AG04449 (cell line): ENCODE measurements at regions not wholly inside any gene's neighbourhood (a gene's known extent, or its start where the extent isn't known, plus 50 kb on each side); places are given as distances from the start of the nearest gene placed in this dataset.
"Not testable (repeated sequence)": the region's sequence is repeated elsewhere in the genome, so short reads cannot be mapped to it uniquely, and the experiment has no call there.

Source experiments
- CTCF ChIA-PET: fragments of 350-600 bp; formaldehyde crosslinking; extraction: SDS; loops from one replicate; lab custom pipeline; 2021; ENCODE audit warnings: antibody characterized with exemption; lab: Yijun Ruan, JAX
- POLR2A ChIA-PET: fragments of 400-600, 350-600 bp; formaldehyde crosslinking; extraction: SDS; loops from one replicate; lab custom pipeline; 2020; ENCODE audit warnings: antibody characterized with exemption, inconsistent platforms; lab: Yijun Ruan, JAX
- DNase-seq: peaks from one replicate; pipeline ENCODE4 v3.0.0-alpha.2; 2010; ENCODE audit warnings: low read depth, low spot score
- H3K4me3 ChIP-seq: 2 replicates; pipeline ENCODE4 v1.5.1; 2011; ENCODE audit warnings: low read depth, mild to moderate bottlenecking, control low read depth, low read length
- CTCF ChIP-seq: IDR thresholded peaks from one replicate; pipeline ENCODE4 v1.5.1; 2011; ENCODE audit warnings: mild to moderate bottlenecking, moderate library complexity, low read length, control low read depth, inconsistent platforms; ENCODE audit not compliant: insufficient read depth; ENCODE audit errors: missing control alignments

DNA sequence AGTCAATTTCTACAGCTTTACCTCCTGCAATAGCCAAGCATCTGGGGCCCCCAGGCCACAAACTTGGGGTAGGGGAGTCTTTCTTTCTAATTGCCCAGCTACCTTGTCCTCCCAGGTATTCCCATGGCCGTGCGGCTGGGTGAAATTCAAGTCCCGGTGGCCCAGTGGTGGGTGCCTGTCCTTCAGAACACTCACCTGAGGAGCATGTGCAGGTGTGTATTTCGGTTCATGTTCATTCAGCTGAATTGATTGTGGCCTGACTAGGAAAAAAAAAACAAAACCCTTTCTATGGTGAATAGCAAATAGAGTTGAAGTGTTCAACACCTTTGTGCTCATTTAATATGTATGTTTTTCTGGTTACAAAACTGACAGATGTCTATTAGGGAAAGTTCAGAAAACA is 319.5 kb upstream of the CHRNA7 start:
- POLR2A ChIA-PET, CTCF ChIA-PET, DNase-seq, H3K4me3 ChIP-seq: not testable (repeated sequence)

- POLR2A ChIA-PET, H3K4me3 ChIP-seq, DNase-seq, CTCF ChIA-PET: not testable (repeated sequence)
Measured at GRCh38 chr15:31715208-31715607, 315.1 kb upstream of the CHRNA7 start.

DNA sequence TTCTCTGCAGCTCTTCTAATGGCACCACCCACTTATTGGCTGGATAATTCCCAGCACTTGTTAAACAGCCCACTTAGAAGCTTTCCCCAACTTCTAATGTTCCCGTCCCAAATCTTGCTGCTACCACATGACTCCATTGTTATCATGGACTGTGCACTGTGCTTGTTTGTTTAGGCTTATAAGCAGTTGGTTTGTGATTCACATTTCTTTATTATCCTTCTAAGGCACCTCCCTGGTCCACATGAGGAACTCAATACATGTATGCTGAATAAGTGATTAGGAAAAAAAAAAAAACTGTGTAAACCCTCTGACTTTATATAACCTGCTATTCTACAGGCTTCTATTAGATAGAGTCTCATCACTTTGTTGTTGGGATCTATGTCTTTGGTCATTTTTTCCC is 311.7 kb upstream of the CHRNA7 start:
- POLR2A ChIA-PET, H3K4me3 ChIP-seq, CTCF ChIA-PET, DNase-seq: not testable (repeated sequence)

- CTCF ChIA-PET, DNase-seq, POLR2A ChIA-PET, H3K4me3 ChIP-seq: not testable (repeated sequence)
Measured at GRCh38 chr15:31719396-31720022, 310.8 kb upstream of the CHRNA7 start.

DNA sequence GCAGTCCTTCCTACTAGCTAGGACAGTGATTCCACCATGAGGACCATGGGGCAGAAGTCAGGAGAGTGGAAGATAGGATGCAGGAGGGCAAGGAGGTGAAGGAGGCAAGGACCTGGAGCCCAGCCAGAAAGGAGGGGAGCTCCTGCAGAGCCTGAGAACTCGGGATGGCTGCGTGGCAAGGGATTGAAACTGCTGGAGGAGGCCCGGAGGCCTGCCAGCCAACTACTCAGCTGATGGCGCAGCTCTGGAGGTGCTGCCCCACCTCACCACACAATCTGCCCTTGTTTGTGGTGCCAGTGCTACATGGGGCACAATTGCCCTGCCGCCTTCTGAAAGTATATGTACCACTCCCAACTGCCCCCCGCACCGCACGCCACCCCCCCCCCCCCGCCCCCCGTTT is 307.3 kb upstream of the CHRNA7 start:
- DNase-seq, POLR2A ChIA-PET, CTCF ChIA-PET, H3K4me3 ChIP-seq: not testable (repeated sequence)

GRCh38 chr15:31724903-31725302 is 305.4 kb upstream of the CHRNA7 start:
- DNase-seq, CTCF ChIA-PET, POLR2A ChIA-PET, H3K4me3 ChIP-seq: not testable (repeated sequence)

DNA sequence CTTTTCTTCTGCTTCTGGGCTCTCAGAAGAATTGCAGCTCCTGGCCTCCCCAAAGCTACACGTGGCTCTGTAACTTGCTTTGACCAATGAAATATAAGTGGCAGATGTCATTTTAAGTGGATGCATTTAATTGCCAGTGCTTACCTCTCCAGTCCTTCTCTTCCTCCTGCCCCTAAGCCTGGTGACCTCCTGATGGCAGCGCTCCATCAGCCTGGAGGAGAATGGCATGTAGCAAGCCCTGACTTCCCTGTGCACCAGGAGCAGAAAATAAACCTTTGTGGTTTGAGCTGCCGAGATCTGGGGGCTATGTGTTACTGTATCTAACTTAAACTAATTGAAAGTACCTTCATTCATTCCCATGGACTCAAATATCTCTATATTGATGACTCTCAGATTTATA is 304.7 kb upstream of the CHRNA7 start:
- DNase-seq, CTCF ChIA-PET, POLR2A ChIA-PET, H3K4me3 ChIP-seq: not testable (repeated sequence)

DNA sequence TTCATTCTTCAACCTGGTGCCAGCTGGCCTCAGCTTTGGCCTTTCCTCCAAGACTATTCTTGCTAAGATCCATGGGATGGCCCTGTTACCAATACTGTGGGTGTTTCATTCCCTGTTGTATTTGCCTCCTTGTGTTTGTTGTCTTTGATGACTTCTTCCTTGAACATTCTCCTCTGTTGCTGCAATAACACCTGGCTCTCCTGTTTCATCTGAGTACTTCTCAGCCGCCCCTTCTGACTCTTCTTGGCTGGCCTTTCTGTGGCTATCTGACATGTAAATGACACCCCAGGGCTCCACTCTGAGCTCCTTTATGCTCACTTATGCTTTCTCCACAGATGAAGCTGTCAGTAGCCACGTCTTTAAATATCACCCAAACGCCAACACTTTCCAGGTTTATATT is 302.7 kb upstream of the CHRNA7 start:
- H3K4me3 ChIP-seq, result no peak overlapping the region
- ChIA-PET POLR2A (no interaction called here), CTCF (no interaction called here)
- DNase-seq, result no peak
- TF ChIP-seq CTCF, result no peak

DNA sequence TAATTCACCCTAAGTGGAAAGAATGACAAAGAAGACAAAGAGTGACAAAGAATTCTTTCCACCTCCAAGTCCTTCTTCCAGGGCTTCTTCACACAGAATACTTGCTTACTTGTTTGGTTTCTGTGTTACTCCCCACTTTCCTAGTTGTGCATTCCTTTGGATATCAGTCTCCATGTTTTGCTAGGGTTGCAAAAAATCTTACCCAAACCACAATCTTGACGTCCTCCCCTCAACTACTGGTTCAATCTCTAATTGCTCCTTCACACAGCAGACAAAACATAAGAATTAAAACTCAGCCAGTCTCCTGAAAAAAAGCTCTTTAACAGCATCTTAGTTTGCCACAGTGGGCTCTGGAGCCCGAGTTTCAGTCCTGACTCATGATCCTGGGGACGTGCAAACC is 297.6 kb upstream of the CHRNA7 start:
- no peak for TF ChIP-seq CTCF
- CTCF ChIA-PET, result no interaction called here

DNA sequence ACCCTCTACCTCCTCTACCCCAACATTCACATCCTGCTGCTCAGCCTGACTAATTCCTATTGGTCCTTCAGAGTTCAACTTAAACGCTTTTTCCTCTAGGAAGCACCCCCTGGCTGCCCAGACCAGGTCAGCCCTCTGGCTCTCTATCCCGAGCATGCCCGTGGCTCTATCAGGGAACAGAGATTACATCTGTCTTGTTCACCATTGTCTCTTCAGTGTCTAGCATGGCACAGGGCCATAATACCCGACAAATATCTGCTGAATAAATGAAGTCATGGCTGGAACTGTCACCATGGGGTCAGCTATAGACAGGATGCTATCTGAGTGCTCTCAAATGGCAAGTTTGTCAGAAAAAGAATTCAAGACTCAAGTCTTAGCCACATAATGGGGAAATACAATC is 296.9 kb upstream of the CHRNA7 start:
- H3K4me3 ChIP-seq, result no peak overlapping the region
- POLR2A ChIA-PET, result no interaction called here
- TF ChIP-seq CTCF, result no peak
- no peak for DNase-seq
- CTCF ChIA-PET, result no interaction called here

More for the DNA sequence above, 297.6 kb upstream of the CHRNA7 start:
- POLR2A ChIA-PET, result no interaction called here
- DNase-seq, result no peak
- no peak overlapping the region for H3K4me3 ChIP-seq
